SHP77 (cell line): ENCODE measurements at regions not wholly inside any gene's neighbourhood (a gene's known extent, or its start where the extent isn't known, plus 50 kb on each side); places are given as distances from the start of the nearest gene placed in this dataset.

ENCODE experiments used
- DNase-seq, 2 experiments: peaks; one replicate each; lab custom pipeline; 2025; lab: John Stamatoyannopoulos, UW

GRCh38 chr11:62026739-62027370 is 59.4 kb upstream of the FTH1 start:
- no peak for DNase-seq

GRCh38 chr11:62025487-62026105 is 58.2 kb upstream of the FTH1 start:
- DNase-seq = peak in 1 of 2 experiments; percentile 8

GRCh38 chr11:62024936-62025486 is 57.6 kb upstream of the FTH1 start:
- DNase-seq = no peak

- no peak for DNase-seq
Observed at GRCh38 chr11:62022211-62022610, 54.8 kb upstream of the FTH1 start.

GRCh38 chr11:62020661-62021060 is 53.2 kb upstream of the FTH1 start:
- DNase-seq = no peak

- no peak for DNase-seq
Observed at GRCh38 chr11:62018981-62019664, 51.7 kb upstream of the FTH1 start.

GRCh38 chr11:62017878-62018655 is 50.6 kb upstream of the FTH1 start:
- no peak for DNase-seq
